ENCODE measurements at regions not wholly inside any gene's neighbourhood (a gene's known extent, or its start where the extent isn't known, plus 50 kb on each side); places are given as distances from the start of the nearest gene placed in this dataset.

- TF ChIP-seq CTCF (IDR thresholded peaks at IDR 0.05), result no peak
Observed at GRCh38 chr2:234711308-234711707, 214.4 kb upstream of the ARL4C start.

- no peak for TF ChIP-seq CTCF (IDR thresholded peaks at IDR 0.05)
Observed at GRCh38 chr2:234710587-234710986, 213.7 kb upstream of the ARL4C start.

- TF ChIP-seq CTCF (IDR thresholded peaks at IDR 0.05), result no peak
Observed at GRCh38 chr2:234710066-234710465, 213.2 kb upstream of the ARL4C start.

GRCh38 chr2:234708717-234709116 lies 211.8 kb upstream of the ARL4C start:
- TF ChIP-seq CTCF (IDR thresholded peaks at IDR 0.05), result no peak

GRCh38 chr2:234708091-234708683 lies 211.3 kb upstream of the ARL4C start:
- no peak for TF ChIP-seq CTCF (IDR thresholded peaks at IDR 0.05)

GRCh38 chr2:234706086-234706485 lies 209.2 kb upstream of the ARL4C start:
- TF ChIP-seq CTCF (IDR thresholded peaks at IDR 0.05), result no peak

GRCh38 chr2:234705108-234705507 lies 208.2 kb upstream of the ARL4C start:
- TF ChIP-seq CTCF (IDR thresholded peaks at IDR 0.05), result no peak

GRCh38 chr2:234703258-234703657 lies 206.4 kb upstream of the ARL4C start:
- TF ChIP-seq CTCF (IDR thresholded peaks at IDR 0.05), result no peak
